ENCODE measurements at regions not wholly inside any gene's neighbourhood (a gene's known extent, or its start where the extent isn't known, plus 50 kb on each side); places are given as distances from the start of the nearest gene placed in this dataset.

DNA sequence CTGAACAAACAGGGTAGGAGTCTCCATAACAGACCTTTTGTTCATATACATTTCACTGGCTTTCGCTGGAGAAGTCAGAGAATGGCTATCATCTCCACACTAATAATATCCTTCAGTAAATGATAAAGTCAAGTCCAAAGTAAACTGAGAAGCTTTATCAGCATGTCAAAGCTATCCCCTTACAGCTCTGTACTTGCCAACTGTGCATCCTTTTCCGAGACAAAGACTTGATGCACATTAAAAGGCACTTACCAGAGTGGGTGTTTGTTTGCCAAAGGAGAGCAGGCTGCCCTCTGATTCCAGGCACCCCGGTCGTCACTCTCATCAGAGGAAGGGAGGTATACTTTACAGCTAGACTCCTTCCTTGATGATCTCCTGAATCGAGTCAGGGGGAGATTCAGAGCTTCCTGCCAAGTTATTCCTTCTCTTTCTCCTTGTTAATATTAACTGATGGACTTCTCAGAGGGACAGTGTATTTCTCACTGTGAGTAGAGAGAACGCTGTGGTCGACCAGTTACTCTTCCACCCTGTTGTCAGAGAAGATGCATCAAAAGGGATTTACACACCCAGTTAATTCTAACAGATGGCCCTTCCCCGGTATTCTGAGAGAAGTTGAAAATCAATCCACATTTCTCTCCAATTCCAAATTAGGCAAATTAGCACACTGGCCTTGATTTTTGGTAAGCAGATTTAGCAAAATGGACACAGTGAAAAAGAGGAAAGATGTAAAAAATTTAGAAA, 504.7 kb upstream of the NR2F2 start:
- no peaks in the 10 kb centered on the region for H3K27me3 ChIP-seq
- TF ChIP-seq, protein P1, sequence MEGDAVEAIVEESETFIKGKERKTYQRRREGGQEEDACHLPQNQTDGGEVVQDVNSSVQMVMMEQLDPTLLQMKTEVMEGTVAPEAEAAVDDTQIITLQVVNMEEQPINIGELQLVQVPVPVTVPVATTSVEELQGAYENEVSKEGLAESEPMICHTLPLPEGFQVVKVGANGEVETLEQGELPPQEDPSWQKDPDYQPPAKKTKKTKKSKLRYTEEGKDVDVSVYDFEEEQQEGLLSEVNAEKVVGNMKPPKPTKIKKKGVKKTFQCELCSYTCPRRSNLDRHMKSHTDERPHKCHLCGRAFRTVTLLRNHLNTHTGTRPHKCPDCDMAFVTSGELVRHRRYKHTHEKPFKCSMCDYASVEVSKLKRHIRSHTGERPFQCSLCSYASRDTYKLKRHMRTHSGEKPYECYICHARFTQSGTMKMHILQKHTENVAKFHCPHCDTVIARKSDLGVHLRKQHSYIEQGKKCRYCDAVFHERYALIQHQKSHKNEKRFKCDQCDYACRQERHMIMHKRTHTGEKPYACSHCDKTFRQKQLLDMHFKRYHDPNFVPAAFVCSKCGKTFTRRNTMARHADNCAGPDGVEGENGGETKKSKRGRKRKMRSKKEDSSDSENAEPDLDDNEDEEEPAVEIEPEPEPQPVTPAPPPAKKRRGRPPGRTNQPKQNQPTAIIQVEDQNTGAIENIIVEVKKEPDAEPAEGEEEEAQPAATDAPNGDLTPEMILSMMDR (IDR thresholded peaks at IDR 0.05; ENCODE audit: low read depth, low read length) = no peak

GRCh38 chr15:95826412-95827195, 503.9 kb upstream of the NR2F2 start:
- H3K27ac ChIP-seq = no peak overlapping the region
- no peaks in the 10 kb centered on the region for H3K27me3 ChIP-seq
- no peaks in the 10 kb centered on the region for H3K9me3 ChIP-seq (ENCODE audit: low read depth)
- H3K36me3 ChIP-seq = no peaks in the 10 kb centered on the region
- H3K4me1 ChIP-seq (ENCODE audit: low read depth) = peaks cover 11% of the 10 kb centered on the region
- no peak for DNase-seq (ENCODE audit: low read depth in 1 of 2, low spot score in 1 of 2)
- no peak overlapping the region for H3K4me3 ChIP-seq
- TF ChIP-seq, protein P1 (IDR thresholded peaks at IDR 0.05; ENCODE audit: low read depth, low read length) = no peak

More for the DNA sequence above, 504.7 kb upstream of the NR2F2 start:
- Histone ChIP-seq H3K4me3 (no peak overlapping the region), H3K9me3 (ENCODE audit: low read depth) (no peaks in the 10 kb centered on the region), H3K4me1 (ENCODE audit: low read depth) (peaks cover 11% of the 10 kb centered on the region), H3K36me3 (no peaks in the 10 kb centered on the region), H3K27ac (no peak overlapping the region)
- no peak for DNase-seq (ENCODE audit: low read depth in 1 of 2, low spot score in 1 of 2)

DNA sequence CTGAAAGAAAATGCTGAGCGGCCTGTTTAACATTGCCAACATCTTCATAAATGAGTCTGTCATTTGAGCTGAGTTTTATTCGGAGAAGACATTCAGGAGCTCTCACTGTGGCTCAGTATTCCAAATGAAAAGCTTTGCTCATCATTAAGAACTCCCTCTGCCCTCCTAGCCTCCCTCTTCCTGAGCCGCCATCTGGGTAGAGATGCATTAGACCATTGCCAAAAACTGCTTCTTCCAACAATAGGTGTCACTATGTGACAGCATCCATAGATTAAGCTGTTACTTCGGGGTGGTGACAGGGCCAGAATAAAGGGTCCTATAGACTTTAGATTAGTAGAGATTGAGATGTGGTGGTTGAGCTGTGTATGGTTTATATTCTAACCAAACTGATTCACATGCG, 501.4 kb upstream of the NR2F2 start:
- Histone ChIP-seq H3K9me3 (ENCODE audit: low read depth) (no peaks in the 10 kb centered on the region), H3K36me3 (no peaks in the 10 kb centered on the region), H3K27ac (no peak overlapping the region), H3K4me1 (ENCODE audit: low read depth) (peaks cover 11% of the 10 kb centered on the region), H3K27me3 (no peaks in the 10 kb centered on the region), H3K4me3 (no peak overlapping the region)
- TF ChIP-seq, protein P1 (IDR thresholded peaks at IDR 0.05; ENCODE audit: low read depth, low read length) = no peak
- DNase-seq (ENCODE audit: low read depth in 1 of 2, low spot score in 1 of 2) = no peak

DNA sequence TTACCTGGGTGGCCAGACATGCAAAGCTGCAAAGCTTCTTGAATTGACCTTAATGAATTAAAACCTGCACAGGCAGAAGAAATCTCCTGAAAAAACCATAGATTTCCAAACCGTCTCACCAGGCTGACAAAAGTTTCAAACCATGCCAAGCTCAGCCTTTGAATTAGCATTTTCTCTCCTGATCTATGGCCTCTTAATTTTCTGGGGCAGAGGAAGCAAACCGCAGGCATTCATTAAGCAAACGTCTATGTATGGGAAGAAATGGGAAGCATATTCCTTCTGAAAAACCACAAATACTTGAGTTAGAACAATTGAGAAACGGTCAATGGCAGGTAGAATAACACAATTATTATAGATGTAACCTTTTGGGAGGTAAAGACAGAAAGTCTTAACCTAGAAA, 500.2 kb upstream of the NR2F2 start:
- H3K36me3 ChIP-seq = no peaks in the 10 kb centered on the region
- H3K4me1 ChIP-seq (ENCODE audit: low read depth) = peaks cover 6% of the 10 kb centered on the region
- no peaks in the 10 kb centered on the region for H3K9me3 ChIP-seq (ENCODE audit: low read depth)
- no peak overlapping the region for H3K4me3 ChIP-seq
- H3K27ac ChIP-seq = no peak overlapping the region
- TF ChIP-seq, protein P1 (IDR thresholded peaks at IDR 0.05; ENCODE audit: low read depth, low read length) = no peak
- DNase-seq (ENCODE audit: low read depth in 1 of 2, low spot score in 1 of 2) = no peak
- no peaks in the 10 kb centered on the region for H3K27me3 ChIP-seq

DNA sequence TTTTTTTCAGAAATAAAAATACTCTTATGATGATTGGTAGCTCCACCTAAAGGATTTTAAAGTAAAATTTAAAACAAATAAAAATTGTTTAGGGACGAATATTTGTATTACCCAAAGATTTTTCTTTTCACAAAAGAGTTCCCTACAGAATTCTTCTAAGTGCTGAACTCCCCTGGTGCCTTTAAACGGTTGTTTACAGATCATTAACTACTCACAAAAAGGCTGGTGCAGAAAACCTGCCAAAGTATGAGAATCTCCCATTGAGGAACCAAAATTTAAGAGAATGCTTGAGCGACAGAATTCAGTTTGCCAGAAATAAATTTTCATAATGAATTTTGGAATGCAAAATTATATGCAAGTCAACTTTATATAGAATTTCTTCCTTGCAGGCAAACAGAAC, 497.8 kb upstream of the NR2F2 start:
- Histone ChIP-seq H3K4me3 (no peak overlapping the region), H3K27ac (no peak overlapping the region), H3K36me3 (no peaks in the 10 kb centered on the region), H3K27me3 (no peaks in the 10 kb centered on the region), H3K9me3 (ENCODE audit: low read depth) (no peaks in the 10 kb centered on the region), H3K4me1 (ENCODE audit: low read depth) (no peaks in the 10 kb centered on the region)
- TF ChIP-seq, protein P1 (IDR thresholded peaks at IDR 0.05; ENCODE audit: low read depth, low read length) = no peak
- no peak for DNase-seq (ENCODE audit: low read depth in 1 of 2, low spot score in 1 of 2)

Measured in cardiac muscle cell (in vitro differentiated cells and primary cell).